Ishikawa (cell line): ENCODE measurements at regions not wholly inside any gene's neighbourhood (a gene's known extent, or its start where the extent isn't known, plus 50 kb on each side); places are given as distances from the start of the nearest gene placed in this dataset.

Experiments
- CEBPB ChIP-seq: IDR thresholded peaks from 2 replicates; pipeline ENCODE4 v1.6.1; 2012
- EGR1 ChIP-seq: IDR thresholded peaks from 2 replicates; pipeline ENCODE4 v1.6.1; 2012
- EP300 ChIP-seq: IDR thresholded peaks from 2 replicates; pipeline ENCODE4 v1.6.1; 2012; ENCODE audit warnings: borderline replicate concordance
- MAX ChIP-seq: IDR thresholded peaks from 2 replicates; pipeline ENCODE4 v1.6.1; 2012
- TAF1 ChIP-seq: IDR thresholded peaks from 2 replicates; pipeline ENCODE4 v1.6.1; 2012; ENCODE audit warnings: low read depth, mild to moderate bottlenecking
- TCF12 ChIP-seq: IDR thresholded peaks from 2 replicates; pipeline ENCODE4 v1.6.1; 2012; ENCODE audit warnings: low read depth

GRCh38 chr6:105935416-105935815 lies 150.7 kb upstream of the PRDM1 start:
- no peak for TF ChIP-seq TAF1
- TF ChIP-seq TCF12: no peak
- no peak for TF ChIP-seq EP300
- no peak for TF ChIP-seq EGR1
- TF ChIP-seq MAX: no peak
- no peak for TF ChIP-seq CEBPB
